ENCODE measurements at regions not wholly inside any gene's neighbourhood (a gene's known extent, or its start where the extent isn't known, plus 50 kb on each side); places are given as distances from the start of the nearest gene placed in this dataset.

DNA sequence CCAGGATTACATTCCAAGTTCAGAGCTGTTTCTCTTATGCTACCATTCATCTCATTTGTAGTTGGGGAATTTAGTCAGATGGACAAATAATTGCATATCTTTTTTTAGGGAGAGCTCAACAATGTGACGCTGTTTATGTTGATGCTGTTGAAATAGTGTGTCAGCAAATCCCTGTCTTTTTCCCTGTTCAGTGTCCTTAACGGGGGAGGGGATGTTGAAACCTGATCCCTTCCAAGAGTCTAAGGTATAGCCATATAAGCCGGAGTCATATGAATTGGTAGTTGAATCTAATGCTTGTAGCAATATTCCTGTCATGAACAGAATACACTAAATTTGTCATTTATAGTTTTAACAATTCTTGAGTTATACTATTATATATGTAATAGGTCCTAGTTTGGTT lies 293.5 kb upstream of the FAT1 start:
- H3K36me3 ChIP-seq (replicated peaks in 1 of 2; ENCODE audit: control extremely low read depth in 1 of 2, control insufficient read depth in 1 of 2, extremely low read depth in 1 of 2, insufficient read depth in 2 of 2, low read length in 1 of 2): no peaks in the 10 kb centered on the region
- H3K27me3 ChIP-seq (replicated peaks in 1 of 4; ENCODE audit: control extremely low read depth in 1 of 4, control insufficient read depth in 3 of 4, insufficient read depth in 4 of 4, low read length in 3 of 4): no peaks in the 10 kb centered on the region
- no peaks in the 10 kb centered on the region for H3K4me1 ChIP-seq (ENCODE audit: control insufficient read depth in 2 of 2, insufficient read depth in 2 of 2, low read length in 2 of 2)
- H3K4me3 ChIP-seq (ENCODE audit: control extremely low read depth in 1 of 5, extremely low read depth in 1 of 5, insufficient read depth in 1 of 5, low read depth in 2 of 5, low read length in 4 of 5): no peak overlapping the region
- CTCF ChIA-PET: no interaction called here
- H3K4me1 Mint-ChIP-seq: no peaks in the 10 kb centered on the region
- H3K9me3 ChIP-seq (ENCODE audit: control extremely low read depth in 1 of 3, control insufficient read depth in 2 of 3, insufficient read depth in 1 of 3, low read length in 2 of 3): peaks cover 0 to 5% (median 0%) of the 10 kb centered on the region in 3 donors
- no peaks in the 10 kb centered on the region for H4K20me1 ChIP-seq (ENCODE audit: control insufficient read depth, insufficient read depth, low read length, poor library complexity, severe bottlenecking)
- H3K4me3 Mint-ChIP-seq: no peak overlapping the region
- H3K27ac ChIP-seq (ENCODE audit: low read length in 2 of 2): no peak overlapping the region
- intact Hi-C loops (cut with micrococcal nuclease): no loop called here
- H3K79me2 ChIP-seq (ENCODE audit: control insufficient read depth, insufficient read depth, low read length): no peaks in the 10 kb centered on the region
- no peaks in the 10 kb centered on the region for H3K27me3 Mint-ChIP-seq
- H3K4me2 ChIP-seq (replicated peaks; ENCODE audit: low read depth, low read length, poor library complexity, severe bottlenecking): no peak overlapping the region
- DNase-seq (no peak), ATAC-seq (ENCODE audit: low read depth) (no peak)
- WGBS (ENCODE audit: insufficient coverage): 74% methylated on average over 2 of the region's 3 CpGs
- H2AFZ ChIP-seq (ENCODE audit: insufficient read depth, low read depth, low read length, poor library complexity, severe bottlenecking): no peak overlapping the region
- H3K9me3 Mint-ChIP-seq (ENCODE audit: insufficient read depth): peaks cover 3% of the 10 kb centered on the region
- POLR2A ChIA-PET: no interaction called here
- H3K9ac ChIP-seq (ENCODE audit: low read length): no peak overlapping the region
- no peak overlapping the region for H3K27ac Mint-ChIP-seq
- TF ChIP-seq EZH2 (IDR thresholded peaks at IDR 0.05; ENCODE audit: borderline replicate concordance, insufficient read depth, low read depth, low read length, poor library complexity, severe bottlenecking): no peak
- TF ChIP-seq, protein P1, sequence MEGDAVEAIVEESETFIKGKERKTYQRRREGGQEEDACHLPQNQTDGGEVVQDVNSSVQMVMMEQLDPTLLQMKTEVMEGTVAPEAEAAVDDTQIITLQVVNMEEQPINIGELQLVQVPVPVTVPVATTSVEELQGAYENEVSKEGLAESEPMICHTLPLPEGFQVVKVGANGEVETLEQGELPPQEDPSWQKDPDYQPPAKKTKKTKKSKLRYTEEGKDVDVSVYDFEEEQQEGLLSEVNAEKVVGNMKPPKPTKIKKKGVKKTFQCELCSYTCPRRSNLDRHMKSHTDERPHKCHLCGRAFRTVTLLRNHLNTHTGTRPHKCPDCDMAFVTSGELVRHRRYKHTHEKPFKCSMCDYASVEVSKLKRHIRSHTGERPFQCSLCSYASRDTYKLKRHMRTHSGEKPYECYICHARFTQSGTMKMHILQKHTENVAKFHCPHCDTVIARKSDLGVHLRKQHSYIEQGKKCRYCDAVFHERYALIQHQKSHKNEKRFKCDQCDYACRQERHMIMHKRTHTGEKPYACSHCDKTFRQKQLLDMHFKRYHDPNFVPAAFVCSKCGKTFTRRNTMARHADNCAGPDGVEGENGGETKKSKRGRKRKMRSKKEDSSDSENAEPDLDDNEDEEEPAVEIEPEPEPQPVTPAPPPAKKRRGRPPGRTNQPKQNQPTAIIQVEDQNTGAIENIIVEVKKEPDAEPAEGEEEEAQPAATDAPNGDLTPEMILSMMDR (IDR thresholded peaks at IDR 0.05): no peak

DNA sequence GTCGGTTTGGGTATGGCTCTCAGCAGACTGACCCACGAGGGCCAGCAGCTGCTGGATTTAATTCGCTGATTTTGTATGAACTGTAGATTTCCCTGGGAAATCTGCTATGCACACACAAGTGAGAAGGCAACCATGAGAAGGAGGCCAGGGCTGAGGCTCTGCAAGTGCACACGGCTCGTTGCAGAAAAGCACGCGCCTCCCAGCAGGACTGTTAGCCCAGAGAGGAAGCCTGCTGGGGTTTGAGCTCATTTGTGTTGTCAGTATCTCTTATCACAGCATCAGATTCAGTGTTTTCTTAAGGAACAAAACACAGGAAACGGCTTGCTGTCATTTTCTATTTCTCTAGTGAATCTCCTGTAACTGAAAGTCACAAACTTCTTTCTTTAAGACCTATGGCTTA lies 296.2 kb upstream of the FAT1 start:
- 71% methylated on average over 7 of the region's 8 CpGs for WGBS (ENCODE audit: insufficient coverage)
- TF ChIP-seq EZH2 (IDR thresholded peaks at IDR 0.05; ENCODE audit: borderline replicate concordance, insufficient read depth, low read depth, low read length, poor library complexity, severe bottlenecking): no peak
- TF ChIP-seq, protein P1 (IDR thresholded peaks at IDR 0.05): no peak
- ChIA-PET CTCF (no interaction called here), POLR2A (no interaction called here)
- Mint-ChIP-seq H3K27me3 (no peaks in the 10 kb centered on the region), H3K4me3 (no peak overlapping the region), H3K9me3 (ENCODE audit: insufficient read depth) (peaks cover 4% of the 10 kb centered on the region), H3K27ac (no peak overlapping the region), H3K4me1 (no peaks in the 10 kb centered on the region)
- H3K4me1 ChIP-seq (ENCODE audit: control insufficient read depth in 2 of 2, insufficient read depth in 2 of 2, low read length in 2 of 2): no peaks in the 10 kb centered on the region
- H3K9ac ChIP-seq (ENCODE audit: low read length): no peak overlapping the region
- H3K27me3 ChIP-seq (replicated peaks in 1 of 4; ENCODE audit: control extremely low read depth in 1 of 4, control insufficient read depth in 3 of 4, insufficient read depth in 4 of 4, low read length in 3 of 4): no peaks in the 10 kb centered on the region
- DNase-seq (no peak), ATAC-seq (ENCODE audit: low read depth) (no peak)
- peaks cover 0 to 5% (median 0%) of the 10 kb centered on the region in 3 donors for H3K9me3 ChIP-seq (ENCODE audit: control extremely low read depth in 1 of 3, control insufficient read depth in 2 of 3, insufficient read depth in 1 of 3, low read length in 2 of 3)
- no peak overlapping the region for H3K4me2 ChIP-seq (replicated peaks; ENCODE audit: low read depth, low read length, poor library complexity, severe bottlenecking)
- no peak overlapping the region for H3K4me3 ChIP-seq (ENCODE audit: control extremely low read depth in 1 of 5, extremely low read depth in 1 of 5, insufficient read depth in 1 of 5, low read depth in 2 of 5, low read length in 4 of 5)
- H3K27ac ChIP-seq (ENCODE audit: low read length in 2 of 2): no peak overlapping the region
- no peaks in the 10 kb centered on the region for H4K20me1 ChIP-seq (ENCODE audit: control insufficient read depth, insufficient read depth, low read length, poor library complexity, severe bottlenecking)
- no peak overlapping the region for H2AFZ ChIP-seq (ENCODE audit: insufficient read depth, low read depth, low read length, poor library complexity, severe bottlenecking)
- H3K36me3 ChIP-seq (replicated peaks in 1 of 2; ENCODE audit: control extremely low read depth in 1 of 2, control insufficient read depth in 1 of 2, extremely low read depth in 1 of 2, insufficient read depth in 2 of 2, low read length in 1 of 2): no peaks in the 10 kb centered on the region
- intact Hi-C loops (cut with micrococcal nuclease): no loop called here
- H3K79me2 ChIP-seq (ENCODE audit: control insufficient read depth, insufficient read depth, low read length): no peaks in the 10 kb centered on the region

All from B cell (primary cell).